Panc1 (cell line): ENCODE measurements at regions not wholly inside any gene's neighbourhood (a gene's known extent, or its start where the extent isn't known, plus 50 kb on each side); places are given as distances from the start of the nearest gene placed in this dataset.

Source experiments
- ATAC-seq: fragments of 200-7000 bp; cut with Tn5 transposase; 2 replicates; pipeline ENCODE4 v1.9.1; 2020; ENCODE audit warnings: mild to moderate bottlenecking, moderate library complexity
- BruUV-seq: library from RNA; stranded (reverse); fragments of 400-500 nt; replicated peaks from 2 replicates; lab custom pipeline; 2021; lab: Mats Ljungman, UMichigan
- CTCF ChIA-PET: fragments of 300-600 bp; sonication (Branson Sonifier 250); formaldehyde crosslinking; loops from one replicate; lab custom pipeline; 2022; ENCODE audit warnings: antibody characterized with exemption; lab: Charles Lee
- POLR2A ChIA-PET: fragments of 300-600 bp; sonication (Branson Sonifier 250); formaldehyde crosslinking; loops from one replicate; lab custom pipeline; 2022; ENCODE audit warnings: antibody characterized with exemption; lab: Charles Lee
- DNase-seq: peaks from one replicate; pipeline ENCODE4 v3.0.0-alpha.2; 2010; ENCODE audit warnings: low read depth, low spot score
- H3K27ac ChIP-seq: 2 replicates; pipeline ENCODE4 v1.5.1; 2011; ENCODE audit warnings: mild to moderate bottlenecking, low read length, inconsistent platforms
- H3K27me3 ChIP-seq: fragments of 200-500 bp; sonication (Bioruptor generic); 2 replicates; pipeline ENCODE4 v1.6.0; 2014; ENCODE audit warnings: low read length, inconsistent platforms; ENCODE audit not compliant: control insufficient read depth, insufficient read depth
- H3K36me3 ChIP-seq: fragments of 200-500 bp; sonication (Bioruptor generic); 2 replicates; pipeline ENCODE4 v1.5.1; 2014; ENCODE audit warnings: inconsistent platforms, mild to moderate bottlenecking, low read length, moderate library complexity; ENCODE audit not compliant: control insufficient read depth, insufficient read depth
- H3K4me1 ChIP-seq: 2 replicates; pipeline ENCODE4 v1.5.1; 2011; ENCODE audit warnings: inconsistent platforms, mild to moderate bottlenecking, low read length, moderate library complexity; ENCODE audit not compliant: control insufficient read depth, insufficient read depth
- H3K4me3 ChIP-seq, 2 experiments: 2 replicates each; pipeline ENCODE4 v1.5.1; 2011 to 2012; ENCODE audit warnings: low read depth in 2 of 2, low read length in 2 of 2, mild to moderate bottlenecking in 2 of 2, inconsistent platforms in 1 of 2, moderate library complexity in 1 of 2
- H3K9me3 ChIP-seq: fragments of 200-500 bp; sonication (Bioruptor generic); 2 replicates; pipeline ENCODE4 v1.5.1; 2014; ENCODE audit warnings: low read depth, mild to moderate bottlenecking, inconsistent platforms, low read length, moderate library complexity; ENCODE audit not compliant: control insufficient read depth, insufficient read depth
- POLR2AphosphoS5 ChIP-seq: IDR thresholded peaks from 2 replicates; pipeline ENCODE4 v1.6.1; 2012; ENCODE audit warnings: mild to moderate bottlenecking, low read depth, low read length, moderate library complexity
- REST ChIP-seq, 2 experiments: IDR thresholded peaks; 2 replicates each; pipeline ENCODE4 v1.6.1; 2011 to 2012; ENCODE audit warnings: low read depth in 2 of 2, control low read depth in 1 of 2, low read length in 1 of 2, mild to moderate bottlenecking in 1 of 2, moderate library complexity in 1 of 2; ENCODE audit not compliant: insufficient read depth in 1 of 2
- SIN3A ChIP-seq: IDR thresholded peaks from 2 replicates; pipeline ENCODE4 v1.6.1; 2012; ENCODE audit warnings: low read depth, mild to moderate bottlenecking, low read length, moderate library complexity, borderline replicate concordance; ENCODE audit not compliant: insufficient read depth
- TCF7L2 ChIP-seq: IDR thresholded peaks from 2 replicates; pipeline ENCODE4 v1.6.1; 2011; ENCODE audit warnings: mild to moderate bottlenecking, low read depth, low read length, inconsistent platforms
- in situ Hi-C: cut with HindIII; loops from 2 replicates; pipeline ENCODE4 v1.10.0; 2016; ENCODE audit warnings: low sequenced_read_pairs, low pct_unique_long_range_greater_than_20kb
- intact Hi-C: fragments of 100-400 bp; cut with micrococcal nuclease; formaldehyde crosslinking; loops from one replicate; pipeline ENCODE4 v1.10.0; 2022; ENCODE audit not compliant: unreplicated experiment
- TF ChIP-seq, protein P1 (sequence below): fragments of 450-650 bp; IDR thresholded peaks from 2 replicates; pipeline ENCODE4 v1.5.1; 2017; ENCODE audit warnings: mild to moderate bottlenecking

DNA sequence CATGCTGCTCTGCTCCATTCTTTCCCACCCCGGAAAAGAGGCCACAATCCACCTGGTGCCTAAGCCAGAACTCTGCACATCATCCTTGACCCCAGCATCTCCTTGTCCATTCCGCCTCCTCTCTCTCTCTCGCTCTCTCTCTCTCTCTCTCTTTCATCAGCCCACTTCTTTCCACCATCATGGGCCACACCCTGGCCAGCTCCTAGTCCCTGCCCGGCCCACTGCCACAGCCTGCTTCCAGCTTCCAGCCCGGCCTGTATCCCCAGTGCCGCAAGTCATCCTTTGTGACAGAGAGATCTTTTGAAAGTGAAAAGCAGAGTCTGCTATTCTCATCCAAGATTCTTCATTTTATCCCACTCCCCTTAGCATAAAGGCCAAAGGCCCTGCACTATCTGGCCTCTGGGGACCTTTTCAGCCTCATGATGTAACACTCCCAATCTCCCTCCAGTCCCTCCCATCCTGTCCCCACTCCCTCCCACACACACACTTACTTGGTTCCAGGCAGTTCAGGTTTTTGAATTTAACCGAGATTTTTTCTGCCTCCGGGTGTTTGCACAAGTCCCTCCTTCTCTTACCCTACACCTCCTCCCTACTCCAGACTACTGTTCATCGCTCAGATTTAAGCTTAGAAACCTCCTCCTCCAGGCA, 214.0 kb downstream of the EN1 start:
- H3K9me3 ChIP-seq = no peaks in the 10 kb centered on the region
- H3K27me3 ChIP-seq = no peaks in the 10 kb centered on the region
- no peak overlapping the region for H3K27ac ChIP-seq
- POLR2A ChIA-PET = no interaction called here
- TF ChIP-seq REST (IDR thresholded peaks at IDR 0.05; ENCODE audit: insufficient read depth in 1 of 2, low read depth in 2 of 2, low read length in 1 of 2) = no peak
- TF ChIP-seq SIN3A = no peak
- TF ChIP-seq POLR2AphosphoS5 = no peak
- no peak for TF ChIP-seq TCF7L2
- TF ChIP-seq, protein P1, sequence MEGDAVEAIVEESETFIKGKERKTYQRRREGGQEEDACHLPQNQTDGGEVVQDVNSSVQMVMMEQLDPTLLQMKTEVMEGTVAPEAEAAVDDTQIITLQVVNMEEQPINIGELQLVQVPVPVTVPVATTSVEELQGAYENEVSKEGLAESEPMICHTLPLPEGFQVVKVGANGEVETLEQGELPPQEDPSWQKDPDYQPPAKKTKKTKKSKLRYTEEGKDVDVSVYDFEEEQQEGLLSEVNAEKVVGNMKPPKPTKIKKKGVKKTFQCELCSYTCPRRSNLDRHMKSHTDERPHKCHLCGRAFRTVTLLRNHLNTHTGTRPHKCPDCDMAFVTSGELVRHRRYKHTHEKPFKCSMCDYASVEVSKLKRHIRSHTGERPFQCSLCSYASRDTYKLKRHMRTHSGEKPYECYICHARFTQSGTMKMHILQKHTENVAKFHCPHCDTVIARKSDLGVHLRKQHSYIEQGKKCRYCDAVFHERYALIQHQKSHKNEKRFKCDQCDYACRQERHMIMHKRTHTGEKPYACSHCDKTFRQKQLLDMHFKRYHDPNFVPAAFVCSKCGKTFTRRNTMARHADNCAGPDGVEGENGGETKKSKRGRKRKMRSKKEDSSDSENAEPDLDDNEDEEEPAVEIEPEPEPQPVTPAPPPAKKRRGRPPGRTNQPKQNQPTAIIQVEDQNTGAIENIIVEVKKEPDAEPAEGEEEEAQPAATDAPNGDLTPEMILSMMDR = no peak
- CTCF ChIA-PET = no interaction called here
- BruUV-seq = no TSS peak
- intact Hi-C loops = no loop called here
- no peak for DNase-seq
- no peaks in the 10 kb centered on the region for H3K4me1 ChIP-seq
- no peaks in the 10 kb centered on the region for H3K36me3 ChIP-seq
- H3K4me3 ChIP-seq = no peak overlapping the region
- ATAC-seq = no peak
- in situ Hi-C loops = no loop called here

GRCh38 chr2:118632921-118633320, 214.5 kb downstream of the EN1 start:
- Histone ChIP-seq H3K27me3 (no peaks in the 10 kb centered on the region), H3K9me3 (no peaks in the 10 kb centered on the region), H3K4me3 (no peak overlapping the region), H3K4me1 (no peaks in the 10 kb centered on the region), H3K27ac (no peak overlapping the region), H3K36me3 (no peaks in the 10 kb centered on the region)
- in situ Hi-C loops = no loop called here
- DNase-seq (no peak), ATAC-seq (no peak)
- ChIA-PET POLR2A (no interaction called here), CTCF (no interaction called here)
- no peak for TF ChIP-seq REST (IDR thresholded peaks at IDR 0.05; ENCODE audit: insufficient read depth in 1 of 2, low read depth in 2 of 2, low read length in 1 of 2)
- TF ChIP-seq TCF7L2 = no peak
- no peak for TF ChIP-seq SIN3A
- TF ChIP-seq, protein P1 = no peak
- no peak for TF ChIP-seq POLR2AphosphoS5
- intact Hi-C loops = no loop called here
- BruUV-seq = no TSS peak
